HG03469 (cell line): ENCODE measurements at regions not wholly inside any gene's neighbourhood (a gene's known extent, or its start where the extent isn't known, plus 50 kb on each side); places are given as distances from the start of the nearest gene placed in this dataset.
"Not testable (repeated sequence)": the region's sequence is repeated elsewhere in the genome, so short reads cannot be mapped to it uniquely, and the experiment has no call there.

ENCODE experiments used
- ATAC-seq: cut with Tn5 transposase; IDR thresholded peaks from one replicate; pipeline ENCODE4 v1.9.1; 2021; ENCODE audit warnings: mild to moderate bottlenecking, moderate library complexity, moderate number of reproducible peaks; ENCODE audit not compliant: unreplicated experiment

DNA sequence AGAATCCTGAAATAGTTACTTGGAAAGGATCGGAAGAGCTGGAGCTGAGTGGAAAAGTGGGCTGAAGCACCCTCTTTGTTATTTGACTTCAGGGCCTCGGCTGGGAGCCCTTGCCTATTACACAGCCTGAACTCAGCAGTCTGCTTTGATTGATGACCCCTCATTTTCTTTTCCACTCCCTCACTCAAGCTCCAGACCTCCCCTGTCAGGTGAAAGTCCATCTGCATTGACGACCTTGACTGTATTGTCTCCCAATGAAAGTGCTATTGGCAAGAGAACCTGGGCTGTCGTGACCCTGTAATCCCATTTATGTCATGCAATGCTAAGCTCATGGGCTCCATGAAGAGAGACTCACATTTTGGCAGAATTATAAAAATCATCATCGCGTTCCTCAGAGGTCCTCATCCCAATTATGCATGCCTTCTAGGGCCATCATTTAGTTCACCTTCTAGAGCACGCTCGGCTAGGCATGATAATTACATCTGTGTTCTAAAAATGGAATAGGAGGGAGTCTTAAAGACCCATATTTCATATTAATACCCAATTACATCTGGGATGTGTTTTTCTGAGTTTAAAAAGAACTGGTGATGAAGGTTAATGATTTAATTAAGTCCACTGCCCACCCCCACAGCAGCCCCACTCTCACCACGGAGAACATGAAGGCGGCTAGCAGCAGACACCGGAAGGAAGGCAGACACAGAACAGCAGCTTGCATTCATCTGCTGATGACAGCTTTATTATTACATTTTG, 472.5 kb downstream of the PID1 start:
- ATAC-seq, result no peak

DNA sequence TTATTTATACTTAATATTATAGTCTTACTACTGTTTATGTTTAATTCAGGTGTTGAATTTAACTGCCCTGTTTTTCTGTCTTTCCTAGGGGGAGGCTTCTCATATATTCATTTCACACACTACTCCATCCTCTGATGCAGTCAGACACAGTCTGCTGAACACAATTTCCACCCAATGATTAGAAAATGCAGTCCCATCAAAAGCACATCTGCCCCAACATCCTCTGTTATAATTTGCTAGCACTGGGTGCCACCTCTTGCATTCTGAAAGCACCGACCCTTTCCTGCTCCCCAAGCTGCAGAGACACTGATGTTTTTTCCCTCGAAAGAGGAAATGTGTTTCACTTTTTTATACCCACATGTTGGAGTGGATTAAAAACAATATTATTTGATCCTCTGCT, 474.7 kb downstream of the PID1 start:
- ATAC-seq, result no peak

DNA sequence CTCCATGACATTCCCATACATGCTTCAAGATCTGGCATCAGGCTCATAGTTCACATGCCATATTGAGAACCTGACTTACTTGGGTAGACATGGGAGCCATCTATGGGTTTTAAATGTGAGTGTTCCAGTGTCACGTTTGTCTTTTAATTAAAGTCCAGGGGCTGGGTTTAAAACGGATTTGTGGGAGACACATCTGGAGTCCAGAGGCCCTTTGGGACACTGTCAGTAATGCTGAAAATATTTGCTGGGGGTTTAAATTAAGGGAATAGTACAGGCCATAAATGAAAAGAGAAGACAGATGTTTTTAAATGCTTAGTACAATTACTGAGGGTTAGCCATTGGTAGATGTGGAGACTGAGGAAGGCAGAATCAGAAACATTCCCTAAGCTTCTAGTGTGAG, 478.0 kb downstream of the PID1 start:
- ATAC-seq, result no peak

DNA sequence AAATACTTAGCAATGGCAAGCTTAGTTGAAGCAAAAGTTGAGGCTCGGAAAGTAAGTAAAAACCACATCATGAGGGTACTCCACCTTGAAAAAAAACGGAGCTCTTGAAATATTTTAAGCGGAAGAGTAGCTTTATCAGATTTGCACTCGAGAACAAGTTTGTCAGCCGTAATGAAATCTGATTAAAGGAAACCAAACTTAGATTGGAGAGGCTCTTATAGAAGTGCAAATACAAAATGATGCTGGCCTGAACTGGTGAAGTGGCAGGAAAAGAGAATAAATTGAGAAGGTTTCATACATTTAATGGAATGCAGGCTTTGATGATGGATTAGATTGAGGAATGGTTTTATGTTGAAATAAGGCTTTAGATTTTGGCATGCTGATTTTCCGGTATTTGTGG, 484.2 kb downstream of the PID1 start:
- ATAC-seq, result no peak

DNA sequence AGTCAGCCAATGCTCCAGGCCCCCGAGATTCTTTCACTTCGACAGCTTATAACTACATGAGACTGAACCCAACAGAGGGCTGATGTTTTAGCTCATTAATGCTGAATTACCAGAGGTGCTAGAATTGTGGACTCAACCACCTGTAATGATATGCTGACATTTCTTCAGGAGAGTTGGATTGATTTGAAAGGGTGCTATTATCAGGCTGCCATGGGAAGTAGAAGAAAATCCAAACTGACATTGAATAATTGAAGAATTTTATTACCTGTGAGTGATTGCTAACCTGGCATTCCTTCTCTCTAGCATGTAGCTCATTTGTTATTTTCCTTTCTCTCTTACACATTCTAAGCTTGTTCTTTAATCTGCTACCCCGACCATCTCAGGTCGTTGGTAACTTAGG, 488.8 kb downstream of the PID1 start:
- ATAC-seq, result no peak

DNA sequence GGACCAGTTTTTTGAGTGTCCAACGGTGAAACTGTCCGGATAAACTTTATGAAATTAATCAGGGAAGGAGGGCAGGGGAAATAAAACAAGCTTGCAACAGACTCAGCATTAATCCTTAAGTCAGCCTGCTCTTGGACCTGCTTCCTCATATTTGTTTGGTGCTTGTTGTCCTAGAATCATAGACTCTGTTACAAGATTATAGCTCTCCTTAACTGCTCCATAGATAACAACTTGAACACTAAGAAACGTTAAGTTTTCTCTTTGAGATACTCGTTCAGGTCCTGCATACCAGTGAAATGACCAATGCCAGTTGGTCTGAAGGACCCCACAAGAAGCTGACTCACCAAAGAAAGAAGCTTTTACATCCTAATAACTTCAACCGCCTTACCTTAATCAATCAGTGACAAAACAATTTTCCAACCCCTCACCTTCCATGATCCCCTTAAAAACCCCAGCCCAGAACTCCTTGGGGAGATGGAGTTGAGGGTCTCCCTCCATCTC, 493.2 kb downstream of the PID1 start:
- ATAC-seq, result no peak

DNA sequence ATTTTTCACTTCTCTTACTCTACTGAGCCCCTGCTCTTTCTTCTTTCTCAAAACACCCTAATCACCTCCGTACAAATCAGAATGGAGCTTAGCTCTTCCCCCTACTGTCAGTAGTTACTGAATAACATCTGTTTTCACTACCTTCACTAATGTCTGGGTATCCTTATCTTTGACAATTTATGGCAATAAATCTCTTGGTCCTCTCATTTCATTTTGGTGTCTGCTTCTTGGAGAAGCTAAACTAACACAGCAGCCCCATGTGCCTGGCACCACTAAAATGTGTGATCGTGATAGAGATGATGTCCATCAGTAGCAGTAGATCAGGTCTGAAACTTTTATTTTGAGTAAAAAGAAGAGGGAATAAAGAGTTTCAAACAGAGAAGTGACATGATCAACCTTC, 496.5 kb downstream of the PID1 start:
- no peak for ATAC-seq

DNA sequence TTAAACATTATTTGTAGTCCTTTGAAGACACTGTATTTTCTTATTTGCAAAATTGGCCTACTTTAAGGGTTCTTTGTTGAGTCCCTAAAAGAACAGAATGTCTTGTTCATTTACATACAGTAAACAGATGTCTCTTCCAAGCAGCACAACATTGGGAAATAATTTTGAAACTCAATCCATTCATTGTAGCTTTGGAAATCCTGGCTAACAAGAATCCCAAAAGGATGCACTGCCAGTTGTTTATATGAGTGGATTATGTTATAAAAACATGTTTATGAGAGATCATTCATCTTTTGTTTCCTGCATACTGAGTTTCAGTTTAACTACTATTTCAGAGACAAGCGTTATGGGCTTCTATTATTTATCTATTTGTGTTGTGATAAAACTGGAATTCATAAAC, 499.3 kb downstream of the PID1 start:
- ATAC-seq, result no peak

DNA sequence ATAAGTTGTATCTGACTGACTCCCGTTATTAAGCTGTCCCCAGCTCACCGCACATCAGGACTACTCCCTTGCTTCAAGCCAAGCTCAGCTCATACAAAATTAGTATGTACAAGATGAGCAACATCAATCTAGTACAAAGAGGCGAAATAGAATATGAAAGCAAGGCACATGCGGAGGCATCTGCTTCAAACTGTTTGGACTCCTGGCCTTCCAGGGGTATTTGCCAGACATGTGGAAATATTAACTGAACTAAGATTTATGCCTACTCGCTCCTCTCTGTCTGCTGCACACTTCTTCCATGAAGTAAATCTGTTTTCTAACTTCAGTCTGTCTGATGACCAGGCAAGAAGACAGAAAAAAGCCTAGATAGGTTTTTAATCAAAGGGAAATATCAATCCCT, 499.8 kb downstream of the PID1 start:
- no peak for ATAC-seq

DNA sequence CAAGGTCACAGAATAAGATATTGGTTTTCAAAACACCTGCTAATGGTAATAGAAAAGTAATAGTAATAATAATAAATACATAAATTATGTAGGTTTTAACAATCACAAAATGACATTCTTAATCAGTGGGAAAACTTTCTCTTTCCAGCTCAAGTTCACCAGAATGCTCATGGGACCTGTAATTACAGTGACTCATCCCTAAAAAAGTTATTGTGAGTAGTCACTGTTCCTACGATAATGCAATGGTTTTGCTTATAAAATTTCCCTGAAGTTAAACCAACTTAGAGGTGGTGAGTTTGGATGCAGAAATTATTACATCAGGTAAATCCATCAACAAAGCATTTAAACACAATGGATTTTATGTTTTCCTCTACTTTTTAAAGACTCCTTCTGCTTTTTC, 502.3 kb downstream of the PID1 start:
- no peak for ATAC-seq

DNA sequence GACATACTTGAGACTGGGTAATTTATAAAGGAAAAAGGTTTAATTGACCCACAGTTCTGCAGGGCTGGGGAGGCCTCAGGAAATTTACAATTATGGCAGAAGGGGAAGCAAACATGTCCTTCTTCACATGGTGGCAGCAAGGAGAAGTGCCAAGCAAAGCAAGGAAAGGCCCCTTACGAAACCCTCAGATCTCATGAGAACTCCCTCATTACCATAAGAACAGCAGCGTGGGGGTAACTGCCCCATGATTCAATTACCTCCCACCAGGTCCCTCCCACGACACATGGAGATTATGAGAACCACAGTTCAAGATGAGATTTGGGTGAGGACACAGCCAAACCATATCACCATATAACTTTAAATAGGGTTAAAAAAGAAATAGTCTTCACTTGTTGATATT, 502.9 kb downstream of the PID1 start:
- not testable (repeated sequence) for ATAC-seq

DNA sequence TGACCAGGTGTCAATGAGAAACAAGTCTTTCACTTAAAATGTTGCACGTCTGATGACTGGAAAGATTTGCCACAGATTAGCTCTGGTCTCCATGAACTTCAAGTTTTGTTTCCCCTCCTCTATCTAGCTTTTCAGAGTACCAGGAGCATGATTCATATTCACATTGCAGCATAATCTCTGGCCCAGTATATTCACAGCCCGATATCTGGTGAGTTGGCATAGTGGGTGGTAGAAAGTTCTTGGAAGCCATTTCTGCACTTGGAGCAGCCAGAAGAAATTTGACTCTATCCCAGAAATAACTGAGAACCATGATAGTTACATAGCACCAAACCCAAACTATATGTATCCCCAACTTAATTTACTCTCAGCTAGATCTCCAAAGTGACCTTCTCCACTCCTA, 503.9 kb downstream of the PID1 start:
- ATAC-seq, result no peak

DNA sequence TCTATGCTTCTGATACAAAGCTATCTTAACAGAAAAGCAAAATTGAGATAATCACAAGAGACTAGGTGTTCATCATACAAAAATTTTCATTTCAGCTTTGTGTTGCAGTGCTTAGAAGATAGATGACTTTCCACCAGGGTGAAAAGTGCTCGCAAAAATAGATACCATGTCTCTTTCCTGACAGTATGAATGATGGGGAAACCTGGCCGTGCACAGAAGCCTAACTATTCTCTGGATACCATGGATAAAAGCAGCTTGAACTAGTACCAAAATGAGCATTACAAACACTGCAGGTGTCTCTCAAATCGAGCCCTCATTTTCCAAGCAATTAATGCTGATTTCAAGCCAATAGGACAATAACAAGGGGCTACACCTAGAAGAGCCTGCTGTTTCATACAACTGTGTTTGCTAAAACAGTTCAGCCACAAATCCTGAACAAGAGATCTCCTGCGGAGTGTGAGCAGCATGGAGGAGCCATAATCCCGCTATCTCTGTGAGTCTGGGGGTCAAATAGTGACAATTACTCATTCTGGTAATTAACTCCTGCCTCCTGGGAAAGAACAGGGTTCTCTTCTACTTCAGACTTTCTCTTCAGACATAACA, 507.6 kb downstream of the PID1 start:
- no peak for ATAC-seq

DNA sequence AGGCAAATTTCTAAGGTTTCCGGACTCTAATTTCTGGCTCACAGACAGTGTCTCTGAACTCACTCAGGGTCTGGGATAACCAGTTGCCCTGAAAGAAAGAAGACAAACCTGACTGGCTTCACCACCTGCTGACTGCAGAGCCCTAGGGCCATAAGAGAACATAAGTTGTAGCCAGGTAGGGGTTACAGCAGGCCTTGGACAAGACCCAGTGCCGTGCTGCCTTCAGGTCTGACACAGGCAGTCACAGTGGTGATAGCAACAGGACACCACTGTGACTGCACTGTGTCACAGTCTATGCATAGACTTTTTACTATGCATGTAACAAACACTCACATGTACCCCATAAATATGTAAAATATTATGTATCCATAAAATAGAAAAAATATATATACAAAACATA, 508.5 kb downstream of the PID1 start:
- ATAC-seq, result no peak

DNA sequence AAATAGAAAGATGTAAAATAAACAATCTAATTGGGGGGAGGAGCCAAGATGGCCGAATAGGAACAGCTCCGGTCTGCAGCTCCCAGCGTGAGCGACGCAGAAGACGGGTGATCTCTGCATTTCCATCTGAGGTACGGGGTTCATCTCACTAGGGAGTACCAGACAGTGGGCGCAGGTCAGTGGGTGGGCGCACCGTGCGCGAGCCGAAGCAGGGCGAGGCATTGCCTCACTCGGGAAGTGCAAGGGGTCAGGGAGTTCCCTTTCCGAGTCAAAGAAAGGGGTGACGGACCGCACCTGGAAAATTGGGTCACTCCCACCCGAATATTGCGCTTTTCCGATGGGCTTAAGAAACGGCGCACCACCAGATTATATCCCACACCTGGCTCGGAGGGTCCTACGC, 515.4 kb downstream of the PID1 start:
- ATAC-seq, result not testable (repeated sequence)

DNA sequence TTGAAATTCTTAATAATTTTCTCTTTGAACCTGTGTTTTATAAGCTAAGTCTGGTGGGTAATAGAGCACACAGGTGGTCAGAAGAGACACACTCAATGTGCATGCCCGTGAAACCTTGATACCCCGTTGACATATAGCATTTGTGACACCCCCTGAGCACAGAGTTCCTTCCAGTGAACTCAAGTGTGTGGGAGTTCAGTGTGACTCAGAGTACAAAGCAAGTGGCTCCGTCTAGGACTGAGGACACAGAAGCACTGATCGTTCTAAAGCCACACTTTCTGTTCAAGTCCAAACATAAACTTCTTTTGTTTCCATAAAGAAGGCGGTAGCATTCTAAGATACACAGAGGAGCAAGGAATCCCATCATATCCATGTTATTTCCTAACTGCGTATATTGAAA, 523.6 kb downstream of the PID1 start:
- no peak for ATAC-seq

DNA sequence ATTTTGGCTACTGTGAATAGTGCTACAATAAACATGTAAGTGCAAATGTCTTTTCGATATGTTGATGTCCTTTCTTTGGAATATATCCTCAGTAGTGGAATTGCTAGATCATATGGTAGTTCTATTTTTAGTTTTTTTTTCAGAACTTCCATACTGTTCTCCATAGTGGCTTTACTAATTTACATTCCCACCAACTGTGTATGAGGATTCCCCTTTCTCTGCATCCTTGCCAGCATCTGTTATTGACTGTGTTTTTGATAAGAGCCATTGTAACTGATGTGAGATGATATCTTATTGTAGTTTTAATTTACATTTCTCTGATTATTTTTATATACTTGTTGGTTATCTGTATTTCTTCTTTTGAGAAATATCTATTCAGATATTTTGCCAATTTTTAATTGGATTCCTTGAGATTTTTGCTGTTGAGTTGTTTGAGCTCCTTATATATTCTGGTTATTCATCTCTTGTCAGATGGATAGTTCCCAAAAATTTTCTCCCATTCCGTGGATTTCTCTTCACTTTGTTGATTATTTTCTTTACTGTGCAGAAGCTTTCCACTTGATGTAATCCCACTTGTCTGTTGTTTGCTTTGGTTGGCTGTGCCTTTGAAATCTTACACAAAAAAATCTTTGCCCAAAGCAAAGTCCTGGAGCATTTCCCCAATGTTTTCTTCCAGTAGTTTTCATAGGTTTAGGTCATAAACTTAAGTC, 532.3 kb downstream of the PID1 start:
- no peak for ATAC-seq

DNA sequence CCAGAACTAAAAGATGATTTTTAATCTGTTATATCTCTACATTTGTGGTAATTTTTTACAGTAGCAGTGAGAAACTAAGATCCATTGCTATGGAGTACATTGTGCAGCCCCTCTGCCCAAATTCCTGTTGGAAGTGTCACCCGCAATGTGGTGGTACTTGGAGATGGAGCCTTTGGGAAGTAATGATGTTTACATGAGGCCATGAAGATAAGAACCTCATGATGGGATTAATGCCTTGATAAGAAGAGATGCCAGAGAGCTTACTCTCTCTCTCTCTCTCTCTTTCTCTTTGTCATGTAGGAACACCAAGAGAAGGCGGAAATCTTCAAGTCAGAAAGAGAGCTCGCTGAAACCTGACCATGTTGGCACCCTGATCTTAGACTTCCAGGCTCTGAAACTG, 535.4 kb downstream of the PID1 start:
- ATAC-seq, result no peak

DNA sequence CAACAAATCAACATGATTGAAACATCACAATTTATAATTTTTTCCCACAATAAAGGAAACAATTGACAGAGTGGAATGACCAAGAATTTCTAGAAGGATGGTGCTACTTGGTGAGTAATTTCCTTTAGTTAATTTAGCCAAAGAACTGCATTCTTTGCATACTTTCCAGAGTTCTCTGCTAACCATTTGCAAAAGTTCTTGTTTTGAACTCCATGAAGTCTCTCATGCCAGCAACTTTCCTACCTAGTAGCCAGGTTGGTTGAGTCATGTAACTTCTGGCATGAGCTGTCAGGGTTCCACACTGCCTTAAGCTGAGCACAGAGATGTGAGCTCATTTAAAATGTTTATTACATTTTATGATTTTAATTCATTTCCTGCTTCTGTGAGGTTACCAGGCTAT, 539.6 kb downstream of the PID1 start:
- no peak for ATAC-seq

DNA sequence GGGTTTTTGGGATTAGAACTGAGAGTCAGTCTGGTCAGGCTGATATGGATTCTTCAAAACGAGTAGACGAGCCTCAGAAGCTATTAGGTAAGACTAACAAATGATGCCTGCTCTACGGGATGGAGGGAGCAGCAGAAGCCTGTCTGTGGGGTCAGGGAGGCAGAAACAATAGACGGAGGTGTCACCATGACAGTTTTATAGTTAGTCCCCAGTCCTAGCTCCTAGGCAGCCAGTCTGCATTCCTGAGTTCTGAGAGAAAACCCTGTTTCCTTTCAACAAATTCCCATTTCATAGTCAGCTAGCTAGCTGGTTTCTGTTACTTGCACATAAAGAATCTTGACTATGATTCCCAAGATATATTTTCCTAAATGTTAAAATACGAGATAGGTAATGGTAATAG, 542.1 kb downstream of the PID1 start:
- no peak for ATAC-seq

DNA sequence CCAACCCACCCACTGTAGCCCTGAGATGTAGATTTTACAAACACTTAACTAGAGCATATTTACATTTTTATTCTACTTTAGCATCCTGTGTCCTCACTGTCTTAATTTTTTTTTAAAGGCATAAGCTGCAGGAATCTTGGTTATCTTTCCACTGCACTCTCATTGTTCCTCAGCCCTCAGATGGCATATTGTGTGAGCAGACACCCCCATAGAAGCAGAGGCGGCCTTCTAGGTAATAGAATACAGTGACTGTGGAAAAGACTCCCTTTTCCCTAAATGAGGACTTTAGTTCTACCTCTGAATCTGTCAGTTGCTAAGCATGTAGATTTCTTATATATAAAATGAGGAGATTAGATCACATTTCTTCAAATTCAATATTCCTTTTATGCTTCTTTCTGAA, 543.5 kb upstream of the SPHKAP start:
- no peak for ATAC-seq

DNA sequence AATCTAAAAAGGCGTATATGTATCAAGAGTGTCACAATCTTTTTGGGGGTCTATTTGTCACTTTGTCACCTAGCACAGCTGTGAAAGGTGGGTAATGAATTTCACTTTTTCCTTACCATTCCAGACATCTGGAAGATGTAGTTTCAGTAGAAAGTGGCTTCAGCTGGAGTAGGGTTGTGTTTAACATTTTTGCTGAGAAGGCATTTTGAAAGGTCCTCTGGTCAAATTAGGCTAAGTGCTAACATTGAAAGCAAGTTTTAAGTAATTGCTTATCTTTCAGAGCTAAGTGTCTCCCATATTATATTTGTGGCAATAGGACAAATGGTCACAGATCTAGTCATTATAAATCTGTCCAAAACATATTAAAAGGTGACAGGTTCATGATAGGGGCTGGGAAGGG, 542.1 kb upstream of the SPHKAP start:
- no peak for ATAC-seq
